Kidney (tissue), 13 donors: ENCODE measurements at regions not wholly inside any gene's neighbourhood (a gene's known extent, or its start where the extent isn't known, plus 50 kb on each side); places are given as distances from the start of the nearest gene placed in this dataset.

Experiments
- DNase-seq, 5 donors: peaks; one replicate each; pipeline ENCODE4 v3.0.0-alpha.2; 2013 to 2020
- FAIRE-seq: peaks from 2 replicates; lab custom pipeline; 2012; peaks lifted over from hg19 to GRCh38; lab: Jason Lieb, UNC
- H3K27ac ChIP-seq, 2 donors: one replicate each; pipeline ENCODE4 v1.7.0; 2013; ENCODE audit warnings: low read depth in 2 of 2, low read length in 2 of 2, inconsistent platforms in 1 of 2
- H3K27me3 ChIP-seq: one replicate; pipeline ENCODE4 v1.7.1; 2013; ENCODE audit warnings: low read length, inconsistent platforms; ENCODE audit not compliant: control insufficient read depth, insufficient read depth
- H3K36me3 ChIP-seq, 3 donors: one replicate each; pipeline versions ENCODE4 v1.7.0 to v1.7.1; 2013; ENCODE audit warnings: low read length in 3 of 3, control low read depth in 1 of 3, inconsistent platforms in 1 of 3; ENCODE audit not compliant: insufficient read depth in 3 of 3, control insufficient read depth in 2 of 3
- H3K4me1 ChIP-seq, 3 donors: one replicate each; pipeline versions ENCODE4 v1.7.0 to v1.7.1; 2013; ENCODE audit warnings: low read length in 3 of 3, inconsistent platforms in 1 of 3, low read depth in 1 of 3; ENCODE audit not compliant: control insufficient read depth in 2 of 3, insufficient read depth in 2 of 3
- H3K4me3 ChIP-seq, 3 donors: one replicate each; pipeline versions ENCODE4 v1.7.0 to v1.8.1; 2013; ENCODE audit warnings: low read length in 3 of 3, control low read depth in 1 of 3, inconsistent platforms in 1 of 3
- H3K9ac ChIP-seq, 3 donors: one replicate each; pipeline versions ENCODE4 v1.7.0 to v1.7.1; 2013; ENCODE audit warnings: low read length in 3 of 3, control low read depth in 1 of 3, inconsistent platforms in 1 of 3
- H3K9me3 ChIP-seq, 3 donors: one replicate each; pipeline versions ENCODE4 v1.7.0 to v1.7.1; 2013; ENCODE audit warnings: low read length in 3 of 3, control low read depth in 1 of 3, inconsistent platforms in 1 of 3; ENCODE audit not compliant: control insufficient read depth in 2 of 3, insufficient read depth in 1 of 3
- CTCF ChIP-seq: IDR thresholded peaks from 3 replicates; pipeline ENCODE4 v1.5.1; 2012; ENCODE audit warnings: mild to moderate bottlenecking, moderate library complexity, borderline replicate concordance; ENCODE audit not compliant: insufficient read depth; ENCODE audit errors: extremely low read depth
- intact Hi-C: fragments of 100-400 bp; cut with DNase I; formaldehyde crosslinking; loops from one replicate; pipeline ENCODE4 v1.11.1; 2022
- donor health status: control.
- donor health status: control.
- donor health status: control.
- donor health status: control.
- donor health status: control.
- donor health status: DM: yes; HTN: yes; CAD: no.
- donor health status: Normal renal cell carcinoma (clear cell type).

- no peak for FAIRE-seq
- Histone ChIP-seq H3K27ac (no peak overlapping the region), H3K9ac (no peak overlapping the region), H3K36me3 (no peaks in the 10 kb centered on the region), H3K4me1 (no peaks in the 10 kb centered on the region), H3K27me3 (no peaks in the 10 kb centered on the region), H3K9me3 (no peaks in the 10 kb centered on the region), H3K4me3 (no peak overlapping the region)
- intact Hi-C loops = no loop called here
- TF ChIP-seq CTCF = no peak
- no peak for DNase-seq
Measured at GRCh38 chrX:14386981-14387380, 142.4 kb upstream of the GLRA2 start.

- no peak for TF ChIP-seq CTCF
- FAIRE-seq (no peak), DNase-seq (no peak)
- Histone ChIP-seq H3K4me3 (no peak overlapping the region), H3K36me3 (no peaks in the 10 kb centered on the region), H3K9me3 (no peaks in the 10 kb centered on the region), H3K27ac (no peak overlapping the region), H3K9ac (no peak overlapping the region), H3K4me1 (no peaks in the 10 kb centered on the region), H3K27me3 (no peaks in the 10 kb centered on the region)
- intact Hi-C loops = no loop called here
Measured at GRCh38 chrX:14380044-14380443, 149.3 kb upstream of the GLRA2 start.

- H3K36me3 ChIP-seq = no peaks in the 10 kb centered on the region
- no peak for DNase-seq
- H3K4me3 ChIP-seq = no peak overlapping the region
- no peaks in the 10 kb centered on the region for H3K27me3 ChIP-seq
- peak; percentile 80 for FAIRE-seq
- intact Hi-C loops = no loop called here
- H3K4me1 ChIP-seq = no peaks in the 10 kb centered on the region
- H3K9ac ChIP-seq = no peak overlapping the region
- no peaks in the 10 kb centered on the region for H3K9me3 ChIP-seq
- no peak for TF ChIP-seq CTCF
- H3K27ac ChIP-seq = no peak overlapping the region
Measured at GRCh38 chrX:14377427-14377826, 151.9 kb upstream of the GLRA2 start.

- Histone ChIP-seq H3K9me3 (no peaks in the 10 kb centered on the region), H3K36me3 (no peaks in the 10 kb centered on the region), H3K4me3 (no peak overlapping the region), H3K27me3 (peaks cover 4% of the 10 kb centered on the region), H3K27ac (no peak overlapping the region), H3K4me1 (no peaks in the 10 kb centered on the region), H3K9ac (no peak overlapping the region)
- FAIRE-seq (no peak), DNase-seq (no peak)
- intact Hi-C loops = no loop called here
- TF ChIP-seq CTCF = no peak
Measured at GRCh38 chrX:14363728-14364127, 165.6 kb upstream of the GLRA2 start.
